ENCODE measurements at regions not wholly inside any gene's neighbourhood (a gene's known extent, or its start where the extent isn't known, plus 50 kb on each side); places are given as distances from the start of the nearest gene placed in this dataset.

- DNase-seq (ENCODE audit: low read depth), result no peak
- TF ChIP-seq CTCF (IDR thresholded peaks at IDR 0.05; ENCODE audit: low read depth, low read length, missing control alignments), result no peak
- H3K4me3 ChIP-seq (ENCODE audit: low read depth, low read length), result no peak overlapping the region
- in situ Hi-C loops (cut with HindIII; ENCODE audit: low sequenced_read_pairs), result no loop called here
Measured at GRCh38 chr5:117877731-117878130, 1110.6 kb downstream of the DTWD2 start.

GRCh38 chr5:117872798-117873368, 1115.5 kb downstream of the DTWD2 start:
- DNase-seq (ENCODE audit: low read depth), result no peak
- no peak overlapping the region for H3K4me3 ChIP-seq (ENCODE audit: low read depth, low read length)
- in situ Hi-C loops (cut with HindIII; ENCODE audit: low sequenced_read_pairs), result no loop called here
- no peak for TF ChIP-seq CTCF (IDR thresholded peaks at IDR 0.05; ENCODE audit: low read depth, low read length, missing control alignments)

- no peak overlapping the region for H3K4me3 ChIP-seq (ENCODE audit: low read depth, low read length)
- no peak for TF ChIP-seq CTCF (IDR thresholded peaks at IDR 0.05; ENCODE audit: low read depth, low read length, missing control alignments)
- in situ Hi-C loops (cut with HindIII; ENCODE audit: low sequenced_read_pairs), result no loop called here
- DNase-seq (ENCODE audit: low read depth), result no peak
Measured at GRCh38 chr5:117869596-117869995, 1118.8 kb downstream of the DTWD2 start.

GRCh38 chr5:117863586-117864296, 1124.6 kb downstream of the DTWD2 start:
- DNase-seq (ENCODE audit: low read depth), result no peak
- no peak for TF ChIP-seq CTCF (IDR thresholded peaks at IDR 0.05; ENCODE audit: low read depth, low read length, missing control alignments)
- in situ Hi-C loops (cut with HindIII; ENCODE audit: low sequenced_read_pairs), result no loop called here
- H3K4me3 ChIP-seq (ENCODE audit: low read depth, low read length), result no peak overlapping the region

DNA sequence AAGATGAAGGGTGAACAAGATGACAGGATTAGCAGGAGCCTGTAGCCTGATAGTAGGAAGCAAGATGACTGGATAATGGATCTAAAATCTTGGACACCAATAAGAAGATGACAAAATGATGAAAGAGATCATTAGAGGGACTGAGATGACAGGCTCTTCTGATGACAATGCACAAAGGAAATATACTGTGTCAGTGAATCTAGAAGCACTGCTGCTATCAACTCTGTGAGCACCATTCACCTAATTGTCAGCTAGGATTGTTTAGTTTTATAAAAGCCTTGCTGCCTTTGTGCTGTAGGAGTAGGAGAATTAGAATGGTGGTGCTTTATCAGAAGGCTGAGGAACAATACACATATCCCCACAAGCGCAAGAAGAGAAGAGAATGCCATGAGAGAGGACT, 1127.8 kb downstream of the DTWD2 start:
- H3K4me3 ChIP-seq (ENCODE audit: low read depth, low read length), result no peak overlapping the region
- TF ChIP-seq CTCF (IDR thresholded peaks at IDR 0.05; ENCODE audit: low read depth, low read length, missing control alignments), result no peak
- no peak for DNase-seq (ENCODE audit: low read depth)
- in situ Hi-C loops (cut with HindIII; ENCODE audit: low sequenced_read_pairs), result no loop called here

DNA sequence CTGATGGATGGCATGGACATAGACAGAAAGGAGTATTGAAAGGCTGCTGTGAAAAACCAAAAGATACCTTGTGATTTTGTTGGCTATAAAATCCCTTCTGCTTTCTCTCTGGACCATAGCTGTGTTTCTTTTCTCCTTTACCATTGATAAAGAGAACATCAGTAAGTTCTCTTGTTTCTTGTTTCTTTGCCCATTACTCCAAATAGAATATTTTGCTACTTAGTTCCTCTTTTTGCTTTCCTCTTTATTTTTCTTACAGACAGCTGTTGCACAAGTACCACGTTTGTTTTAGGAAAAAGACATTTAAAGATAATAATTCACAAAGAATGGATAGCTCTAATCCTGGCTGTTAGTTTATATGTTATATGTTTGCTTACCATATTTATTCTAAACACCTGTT, 1129.2 kb downstream of the DTWD2 start:
- H3K4me3 ChIP-seq (ENCODE audit: low read depth, low read length), result no peak overlapping the region
- TF ChIP-seq CTCF (IDR thresholded peaks at IDR 0.05; ENCODE audit: low read depth, low read length, missing control alignments), result no peak
- in situ Hi-C loops (cut with HindIII; ENCODE audit: low sequenced_read_pairs), result no loop called here
- DNase-seq (ENCODE audit: low read depth), result no peak
